ENCODE measurements at regions not wholly inside any gene's neighbourhood (a gene's known extent, or its start where the extent isn't known, plus 50 kb on each side); places are given as distances from the start of the nearest gene placed in this dataset.

- no peak overlapping the region for H3K4me3 ChIP-seq (ENCODE audit: low read depth, low read length)
- no peaks in the 10 kb centered on the region for H3K27me3 ChIP-seq (ENCODE audit: control insufficient read depth, insufficient read depth, low read length)
- DNase-seq (ENCODE audit: low read depth) (no peak), FAIRE-seq (no peak)
- H3K36me3 ChIP-seq (ENCODE audit: control insufficient read depth, insufficient read depth, low read length): no peaks in the 10 kb centered on the region
- no peak for TF ChIP-seq CTCF (IDR thresholded peaks at IDR 0.05; ENCODE audit: insufficient read depth, low read length, severe bottlenecking)
Observed at GRCh38 chr11:80529726-80530125, 1088.9 kb upstream of the TENM4 start.

GRCh38 chr11:80525663-80526405, 1085.0 kb upstream of the TENM4 start:
- no peak for DNase-seq (ENCODE audit: low read depth)
- TF ChIP-seq CTCF (IDR thresholded peaks at IDR 0.05; ENCODE audit: insufficient read depth, low read length, severe bottlenecking): no peak
- no peaks in the 10 kb centered on the region for H3K27me3 ChIP-seq (ENCODE audit: control insufficient read depth, insufficient read depth, low read length)
- FAIRE-seq: no peak
- no peak overlapping the region for H3K4me3 ChIP-seq (ENCODE audit: low read depth, low read length)
- no peaks in the 10 kb centered on the region for H3K36me3 ChIP-seq (ENCODE audit: control insufficient read depth, insufficient read depth, low read length)

- DNase-seq (ENCODE audit: low read depth) (no peak), FAIRE-seq (no peak)
- Histone ChIP-seq H3K36me3 (ENCODE audit: control insufficient read depth, insufficient read depth, low read length) (no peaks in the 10 kb centered on the region), H3K4me3 (ENCODE audit: low read depth, low read length) (no peak overlapping the region), H3K27me3 (ENCODE audit: control insufficient read depth, insufficient read depth, low read length) (no peaks in the 10 kb centered on the region)
- no peak for TF ChIP-seq CTCF (IDR thresholded peaks at IDR 0.05; ENCODE audit: insufficient read depth, low read length, severe bottlenecking)
Observed at GRCh38 chr11:80524349-80524748, 1083.5 kb upstream of the TENM4 start.

- FAIRE-seq: no peak
- Histone ChIP-seq H3K27me3 (ENCODE audit: control insufficient read depth, insufficient read depth, low read length) (no peaks in the 10 kb centered on the region), H3K36me3 (ENCODE audit: control insufficient read depth, insufficient read depth, low read length) (no peaks in the 10 kb centered on the region), H3K4me3 (ENCODE audit: low read depth, low read length) (no peak overlapping the region)
- no peak for TF ChIP-seq CTCF (IDR thresholded peaks at IDR 0.05; ENCODE audit: insufficient read depth, low read length, severe bottlenecking)
- DNase-seq (ENCODE audit: low read depth): peak; percentile 39
Observed at GRCh38 chr11:80523057-80523456, 1082.2 kb upstream of the TENM4 start.

GRCh38 chr11:80521592-80521991, 1080.8 kb upstream of the TENM4 start:
- no peak for TF ChIP-seq CTCF (IDR thresholded peaks at IDR 0.05; ENCODE audit: insufficient read depth, low read length, severe bottlenecking)
- Histone ChIP-seq H3K36me3 (ENCODE audit: control insufficient read depth, insufficient read depth, low read length) (no peaks in the 10 kb centered on the region), H3K27me3 (ENCODE audit: control insufficient read depth, insufficient read depth, low read length) (no peaks in the 10 kb centered on the region), H3K4me3 (ENCODE audit: low read depth, low read length) (no peak overlapping the region)
- FAIRE-seq: no peak
- peak; percentile 84 for DNase-seq (ENCODE audit: low read depth)

GRCh38 chr11:80520507-80520887, 1079.7 kb upstream of the TENM4 start:
- DNase-seq (ENCODE audit: low read depth) (no peak), FAIRE-seq (no peak)
- TF ChIP-seq CTCF (IDR thresholded peaks at IDR 0.05; ENCODE audit: insufficient read depth, low read length, severe bottlenecking): no peak
- H3K27me3 ChIP-seq (ENCODE audit: control insufficient read depth, insufficient read depth, low read length): no peaks in the 10 kb centered on the region
- H3K4me3 ChIP-seq (ENCODE audit: low read depth, low read length): no peak overlapping the region
- no peaks in the 10 kb centered on the region for H3K36me3 ChIP-seq (ENCODE audit: control insufficient read depth, insufficient read depth, low read length)
